ENCODE measurements at regions not wholly inside any gene's neighbourhood (a gene's known extent, or its start where the extent isn't known, plus 50 kb on each side); places are given as distances from the start of the nearest gene placed in this dataset.
A peak's percentile ranks its signal among the peaks of the same experiment; 100 is the strongest.

- no peak for DNase-seq
Observed at GRCh38 chr1:30345491-30346130, 377.8 kb downstream of the MATN1 start.

DNA sequence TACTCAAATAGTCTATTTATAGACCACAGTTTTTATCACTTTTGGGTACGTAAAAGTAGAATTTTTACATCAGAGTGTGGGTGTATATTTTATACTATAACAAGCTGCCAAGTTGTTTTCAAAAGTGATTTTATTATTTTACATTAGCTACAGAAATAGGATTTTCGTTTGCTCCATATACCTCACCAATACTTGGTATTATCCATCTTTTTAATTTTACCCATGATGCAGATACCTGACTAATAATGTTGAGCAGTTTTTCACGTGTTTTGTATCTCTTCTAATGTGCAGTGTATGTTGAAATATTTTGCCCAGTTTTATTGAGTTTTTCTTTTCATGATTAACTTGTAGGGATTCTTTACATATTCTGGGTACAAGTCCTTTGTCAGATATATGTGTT lies 379.8 kb downstream of the MATN1 start:
- no peak for DNase-seq

- DNase-seq, result no peak
Observed at GRCh38 chr1:30342535-30343141, 380.7 kb downstream of the MATN1 start.

DNA sequence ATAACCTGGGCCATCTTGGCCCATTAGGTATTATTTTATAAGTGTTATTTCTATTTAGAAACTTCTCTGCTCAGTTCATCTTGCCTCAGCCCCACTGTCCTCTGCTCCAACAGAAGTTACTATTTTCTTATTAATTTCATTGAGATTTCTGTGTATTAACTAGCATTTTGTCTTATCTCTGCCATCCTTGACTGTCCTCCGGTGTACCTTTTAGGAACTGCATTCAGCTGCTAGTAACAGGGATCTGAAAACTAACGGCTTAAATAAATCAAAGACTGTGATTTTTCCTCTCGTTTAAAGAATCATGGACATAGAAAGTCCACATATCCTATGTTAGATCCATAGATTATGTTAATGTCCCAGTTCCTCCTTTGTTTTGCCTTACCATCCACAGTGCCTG lies 382.5 kb downstream of the MATN1 start:
- no peak for DNase-seq

DNA sequence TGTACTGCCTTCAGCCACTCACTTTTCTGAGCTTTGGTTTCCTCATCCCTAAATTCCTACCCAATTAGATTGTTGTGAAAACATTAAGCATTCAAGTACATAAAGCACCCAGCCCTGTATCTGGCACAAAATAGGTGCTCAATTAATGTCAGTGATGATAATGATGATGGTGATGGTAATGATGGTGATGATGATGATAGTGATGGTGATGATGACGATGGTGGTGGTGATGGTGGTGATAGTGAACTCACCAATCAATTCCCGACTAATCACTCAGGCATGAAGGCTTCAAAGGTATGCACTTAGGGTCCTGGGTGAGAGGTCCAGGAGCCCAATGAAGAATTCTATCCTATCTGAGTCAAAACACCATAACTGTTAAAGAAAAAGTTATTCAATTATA lies 383.5 kb downstream of the MATN1 start:
- no peak for DNase-seq

DNA sequence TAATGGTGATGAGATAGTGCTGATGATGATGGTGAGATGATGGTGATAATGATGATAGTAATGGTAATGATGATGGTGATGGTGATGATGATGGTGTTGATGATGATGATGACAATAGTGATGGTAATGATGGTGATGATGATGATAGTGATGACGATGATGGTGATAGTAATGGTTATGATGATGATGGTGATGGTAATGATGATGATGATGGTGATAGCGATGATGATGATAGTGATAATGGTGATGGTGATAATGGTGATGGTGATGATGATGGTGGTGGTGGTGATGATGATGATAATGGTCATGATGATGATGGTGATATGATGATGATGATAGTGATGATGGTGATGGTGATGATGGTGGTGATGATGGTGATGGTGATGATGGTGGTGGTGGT lies 384.6 kb downstream of the MATN1 start:
- no peak for DNase-seq

DNA sequence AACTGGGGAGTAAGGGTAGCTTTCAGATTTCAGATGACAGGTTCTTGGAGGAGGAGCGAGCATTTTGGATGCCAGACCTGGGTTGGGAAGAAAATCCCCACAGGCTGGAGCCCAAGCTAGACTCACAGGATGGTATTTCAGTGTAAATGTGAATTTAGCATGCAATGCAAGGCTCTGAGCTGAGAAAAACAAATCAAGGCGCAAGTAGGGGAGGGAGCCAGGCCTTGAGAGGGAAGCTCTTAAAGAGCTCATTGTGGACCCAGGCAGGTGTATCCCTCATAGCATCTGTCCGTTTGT lies 386.1 kb downstream of the MATN1 start:
- DNase-seq, result no peak

GRCh38 chr1:30336550-30337323 lies 386.6 kb downstream of the MATN1 start:
- no peak for DNase-seq

DNA sequence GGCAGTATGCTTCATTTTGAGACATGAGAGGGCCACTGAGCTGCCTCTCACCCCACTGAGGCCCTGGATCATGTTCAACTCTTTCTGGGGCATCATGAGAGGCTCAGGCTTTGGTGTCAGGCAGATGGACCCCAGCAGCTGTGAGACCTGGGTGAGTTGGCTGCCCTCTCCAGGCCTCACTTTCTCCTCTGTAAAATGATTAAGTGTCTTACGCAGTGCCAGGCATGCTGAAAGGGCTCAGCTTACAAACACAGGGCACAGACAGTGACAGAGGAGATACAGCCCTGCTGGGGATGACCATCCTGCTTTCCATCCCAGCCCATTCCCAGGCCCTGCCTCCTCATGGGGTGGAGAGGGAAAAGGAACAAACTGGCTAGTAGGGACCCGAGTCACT lies 387.4 kb downstream of the MATN1 start:
- no peak for DNase-seq

GRCh38 chr1:30335389-30335996 lies 387.9 kb downstream of the MATN1 start:
- no peak for DNase-seq

GRCh38 chr1:30334767-30335166 lies 388.6 kb downstream of the MATN1 start:
- peak; percentile 30 for DNase-seq

GRCh38 chr1:30332116-30333094 lies 391.0 kb downstream of the MATN1 start:
- peak; percentile 39 for DNase-seq

DNA sequence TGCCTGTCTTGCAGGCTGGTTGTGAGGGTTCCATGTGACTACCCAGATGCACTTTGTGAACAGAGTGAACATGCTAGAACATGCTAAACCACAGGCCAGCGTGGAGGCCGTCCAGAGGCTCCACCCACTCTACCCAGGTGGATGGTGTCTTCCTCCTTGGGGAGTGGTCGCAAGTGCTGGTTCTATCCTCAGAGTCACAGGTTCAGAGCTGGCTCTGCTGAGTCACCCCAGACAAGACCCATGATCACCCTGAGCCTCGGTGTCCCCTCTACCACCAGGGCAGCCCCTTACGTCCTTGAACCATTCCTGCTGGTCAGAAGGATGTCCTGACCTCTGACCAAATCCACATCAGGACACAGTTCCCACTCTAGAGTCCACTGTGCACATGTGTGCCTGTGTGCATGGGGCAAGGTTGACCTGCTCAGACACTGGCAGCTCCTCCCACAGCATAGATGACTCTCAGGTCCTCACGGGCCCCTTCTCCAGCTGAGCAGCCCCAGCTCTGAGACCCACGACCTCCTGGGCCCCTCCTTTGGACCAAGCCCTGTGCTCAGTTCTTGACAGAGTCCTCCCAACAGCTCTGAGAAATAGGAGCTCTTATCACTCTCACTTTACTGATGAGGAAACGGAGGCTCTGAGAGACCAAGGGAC lies 391.8 kb downstream of the MATN1 start:
- DNase-seq, result peak; percentile 25

- no peak for DNase-seq
Observed at GRCh38 chr1:30330644-30331043, 392.7 kb downstream of the MATN1 start.

DNA sequence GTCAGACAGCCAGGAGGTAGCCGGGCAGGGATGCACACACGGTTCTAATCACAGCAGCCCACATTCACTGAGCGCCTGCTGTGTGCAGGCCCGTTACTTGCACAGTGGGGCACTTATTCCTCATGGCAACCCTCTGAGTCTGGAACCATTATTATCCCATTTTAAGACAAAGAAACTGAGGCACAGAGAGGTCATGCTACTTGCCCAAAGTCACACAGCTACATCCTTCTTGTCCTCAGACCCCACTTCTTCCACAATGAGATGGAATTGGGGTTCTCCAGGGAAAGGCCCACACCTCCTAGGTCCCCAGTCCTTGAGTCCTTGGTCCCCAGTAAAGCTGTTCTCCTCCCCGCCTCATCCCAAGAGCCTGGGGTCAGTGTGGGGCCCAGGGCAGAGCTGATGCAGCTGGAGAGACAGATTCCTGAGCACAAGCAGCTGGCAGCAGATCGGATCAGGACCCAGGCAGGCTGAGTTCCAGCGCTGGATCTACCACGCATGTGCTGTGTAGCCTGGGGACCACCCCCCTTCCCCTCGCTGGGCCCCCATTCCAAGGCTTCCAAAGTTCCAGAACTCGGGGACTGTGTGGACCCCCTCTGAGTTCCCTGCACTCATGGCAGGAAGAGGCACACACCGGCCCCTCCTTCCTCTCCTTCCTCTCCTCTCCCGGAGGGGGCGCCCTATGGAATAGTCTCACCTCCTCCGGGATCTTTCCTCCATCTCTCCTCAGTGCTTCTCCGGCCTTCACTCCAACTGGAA lies 393.4 kb downstream of the MATN1 start:
- no peak for DNase-seq

DNA sequence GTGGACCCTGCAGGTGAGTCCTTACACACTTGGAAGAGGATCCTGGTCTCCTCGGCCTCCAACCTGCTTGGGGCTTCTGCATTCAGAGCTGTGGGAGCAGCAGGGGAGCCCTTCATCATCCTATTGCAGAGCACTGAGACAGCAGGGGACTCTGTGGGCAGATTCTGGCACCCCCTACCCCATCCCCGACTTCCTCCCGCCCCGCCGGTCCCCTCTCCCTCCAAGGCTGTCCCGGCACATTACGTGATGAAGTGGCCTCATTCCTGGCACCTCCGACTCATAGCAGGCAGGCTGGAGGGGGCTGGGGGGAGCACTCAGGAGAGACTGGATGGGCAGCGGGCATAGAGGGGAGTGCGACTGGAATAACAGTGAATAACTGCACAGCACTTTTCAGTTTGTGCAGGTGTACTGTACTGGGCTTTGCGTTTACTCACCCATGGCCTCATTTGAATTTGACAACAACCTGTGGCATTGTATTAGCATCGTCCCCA lies 394.1 kb downstream of the MATN1 start:
- peak; percentile 32 for DNase-seq

DNA sequence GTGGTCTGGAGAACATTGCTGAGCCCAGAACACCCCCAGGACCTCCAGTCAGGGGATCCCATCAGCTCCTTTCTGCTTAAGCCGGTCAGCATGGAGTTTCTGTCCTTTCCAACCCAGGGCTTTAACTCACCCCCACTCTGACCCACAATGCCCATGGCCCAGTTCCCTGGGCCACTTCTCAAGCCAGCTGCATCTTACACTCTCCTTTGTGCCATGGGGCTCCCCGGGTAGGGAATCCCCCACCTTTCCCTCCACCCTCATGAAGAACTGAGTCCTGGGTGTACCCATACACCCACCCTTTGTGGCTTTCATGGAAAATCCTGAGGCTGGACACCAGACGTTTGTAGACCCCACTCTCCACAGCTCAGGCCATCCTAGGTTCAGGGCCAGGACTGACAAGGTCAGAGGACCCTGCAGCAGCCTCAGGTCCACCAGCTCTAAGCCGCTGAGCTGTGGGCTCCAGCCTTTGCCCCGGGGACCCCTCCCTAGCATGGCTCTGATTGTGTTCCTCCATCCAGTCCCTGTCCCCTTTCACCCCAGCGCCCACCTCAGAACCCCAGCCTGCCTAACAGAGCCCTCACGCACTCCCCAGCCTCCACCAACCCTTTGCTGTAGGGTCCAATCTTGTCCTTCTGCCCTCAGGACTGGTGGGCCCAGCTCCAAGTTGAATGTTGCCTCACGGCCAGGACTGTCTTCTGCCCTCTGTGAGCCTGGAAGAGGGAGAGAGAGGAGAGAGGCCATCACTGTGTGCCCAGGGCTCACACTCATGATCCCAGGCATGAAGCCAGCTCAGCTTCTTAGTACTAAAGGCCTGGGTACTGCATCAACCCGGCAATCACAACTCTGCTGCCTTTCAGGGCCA lies 394.8 kb downstream of the MATN1 start:
- DNase-seq, result no peak

DNA sequence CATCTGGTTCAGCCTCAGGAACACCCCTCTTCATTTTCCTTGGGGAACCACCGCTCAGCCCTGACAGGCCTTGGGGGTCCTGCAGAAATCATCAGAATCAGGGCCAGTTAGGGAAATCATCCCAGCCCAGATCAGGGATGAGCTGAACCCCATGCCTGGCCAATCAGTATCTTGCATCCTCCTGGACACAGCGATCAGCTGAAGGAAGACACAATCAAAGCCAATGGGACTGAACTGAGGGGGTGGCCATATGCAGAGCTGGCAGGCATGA lies 395.4 kb downstream of the MATN1 start:
- DNase-seq, result no peak

DNA sequence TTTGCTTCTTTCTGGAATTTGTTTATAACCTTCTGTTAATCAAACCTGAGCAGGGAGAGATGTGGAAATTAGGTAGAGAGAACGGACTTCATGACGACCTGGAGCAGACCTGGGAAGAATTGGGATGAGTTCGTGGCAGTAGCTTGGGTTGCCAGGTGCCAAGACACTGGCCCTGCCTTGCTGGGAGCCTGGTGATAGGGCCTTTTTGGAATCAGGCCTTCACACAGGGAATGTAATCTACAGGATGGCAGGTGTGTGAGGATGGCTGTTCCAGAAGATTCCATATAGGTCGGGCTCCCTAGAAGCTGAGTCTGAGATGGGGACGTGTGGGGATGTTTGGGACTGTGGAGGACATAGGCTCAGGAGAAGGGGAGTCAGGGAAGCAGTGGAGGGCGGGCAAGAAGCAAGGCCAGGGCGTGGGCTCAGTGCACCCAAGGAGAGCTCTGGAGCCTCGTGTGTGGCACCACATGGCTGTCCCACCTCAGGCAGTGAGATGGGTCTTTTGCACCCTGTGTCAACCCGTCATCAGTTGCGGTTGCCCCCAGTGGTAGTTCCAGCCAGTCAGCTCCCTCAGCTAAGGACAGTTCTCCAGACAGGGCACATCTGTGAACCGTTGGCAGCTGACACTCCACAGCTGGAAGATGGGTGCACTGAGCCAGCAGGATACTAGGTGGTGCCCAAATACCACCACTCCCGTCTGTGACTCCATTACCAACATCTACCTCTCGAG lies 395.9 kb downstream of the MATN1 start:
- no peak for DNase-seq

- no peak for DNase-seq
Observed at GRCh38 chr1:30325999-30326398, 397.4 kb downstream of the MATN1 start.

Measured in activated CD8-positive, alpha-beta memory T cell treated with anti-CD3 and anti-CD28 coated beads, Interleukin-2, amount 50 U/mL, for 48 hours (primary cell).